GM12865 (cell line): ENCODE measurements at regions not wholly inside any gene's neighbourhood (a gene's known extent, or its start where the extent isn't known, plus 50 kb on each side); places are given as distances from the start of the nearest gene placed in this dataset.
"Not testable (repeated sequence)": the region's sequence is repeated elsewhere in the genome, so short reads cannot be mapped to it uniquely, and the experiment has no call there.

ENCODE experiments used
- DNase-seq: peaks from one replicate; pipeline ENCODE4 v3.0.0; 2010; ENCODE audit warnings: low read depth
- H3K4me3 ChIP-seq: 2 replicates; pipeline ENCODE4 v1.5.1; 2011; ENCODE audit warnings: mild to moderate bottlenecking, low read depth, low read length, control low read depth
- TF ChIP-seq, protein P1 (sequence below): IDR thresholded peaks from 2 replicates; pipeline ENCODE4 v1.5.1; 2011; ENCODE audit warnings: low read length, control low read depth, low read depth, inconsistent platforms; ENCODE audit not compliant: insufficient read depth; ENCODE audit errors: missing control alignments

DNA sequence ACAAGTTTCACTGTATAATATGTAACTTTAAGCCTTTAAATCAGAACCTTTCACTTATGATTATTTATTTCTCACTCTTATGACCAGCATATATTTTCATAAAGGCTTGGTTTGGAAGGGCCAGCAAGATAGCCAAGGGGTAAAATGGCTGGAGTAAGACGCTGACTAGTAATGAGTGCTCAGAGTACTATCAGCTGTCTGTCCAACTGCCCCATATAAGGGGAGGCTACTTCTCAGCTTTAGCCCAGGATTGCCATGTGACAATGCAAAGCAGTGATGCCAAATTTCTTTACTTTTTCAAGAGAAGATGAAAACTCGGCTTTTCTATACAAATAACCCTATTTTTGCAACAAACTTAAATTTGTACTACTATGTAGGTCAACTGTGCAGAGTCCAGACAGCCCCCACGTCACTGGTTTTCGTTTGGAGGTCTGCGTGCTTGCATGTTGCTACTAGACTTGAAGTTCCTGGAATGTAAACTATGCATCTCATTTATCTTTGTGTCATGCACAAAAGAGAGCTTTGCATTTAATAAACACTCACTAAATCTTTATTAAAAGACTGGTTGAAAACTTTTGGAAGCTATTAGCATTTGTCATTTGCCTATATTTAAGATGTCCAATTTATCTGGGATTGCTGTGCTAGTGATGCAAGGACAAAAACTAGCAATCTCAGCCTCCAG, 110.4 kb downstream of the TNFSF18 start:
- TF ChIP-seq, protein P1, sequence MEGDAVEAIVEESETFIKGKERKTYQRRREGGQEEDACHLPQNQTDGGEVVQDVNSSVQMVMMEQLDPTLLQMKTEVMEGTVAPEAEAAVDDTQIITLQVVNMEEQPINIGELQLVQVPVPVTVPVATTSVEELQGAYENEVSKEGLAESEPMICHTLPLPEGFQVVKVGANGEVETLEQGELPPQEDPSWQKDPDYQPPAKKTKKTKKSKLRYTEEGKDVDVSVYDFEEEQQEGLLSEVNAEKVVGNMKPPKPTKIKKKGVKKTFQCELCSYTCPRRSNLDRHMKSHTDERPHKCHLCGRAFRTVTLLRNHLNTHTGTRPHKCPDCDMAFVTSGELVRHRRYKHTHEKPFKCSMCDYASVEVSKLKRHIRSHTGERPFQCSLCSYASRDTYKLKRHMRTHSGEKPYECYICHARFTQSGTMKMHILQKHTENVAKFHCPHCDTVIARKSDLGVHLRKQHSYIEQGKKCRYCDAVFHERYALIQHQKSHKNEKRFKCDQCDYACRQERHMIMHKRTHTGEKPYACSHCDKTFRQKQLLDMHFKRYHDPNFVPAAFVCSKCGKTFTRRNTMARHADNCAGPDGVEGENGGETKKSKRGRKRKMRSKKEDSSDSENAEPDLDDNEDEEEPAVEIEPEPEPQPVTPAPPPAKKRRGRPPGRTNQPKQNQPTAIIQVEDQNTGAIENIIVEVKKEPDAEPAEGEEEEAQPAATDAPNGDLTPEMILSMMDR, result no peak
- H3K4me3 ChIP-seq, result no peak overlapping the region
- no peak for DNase-seq

DNA sequence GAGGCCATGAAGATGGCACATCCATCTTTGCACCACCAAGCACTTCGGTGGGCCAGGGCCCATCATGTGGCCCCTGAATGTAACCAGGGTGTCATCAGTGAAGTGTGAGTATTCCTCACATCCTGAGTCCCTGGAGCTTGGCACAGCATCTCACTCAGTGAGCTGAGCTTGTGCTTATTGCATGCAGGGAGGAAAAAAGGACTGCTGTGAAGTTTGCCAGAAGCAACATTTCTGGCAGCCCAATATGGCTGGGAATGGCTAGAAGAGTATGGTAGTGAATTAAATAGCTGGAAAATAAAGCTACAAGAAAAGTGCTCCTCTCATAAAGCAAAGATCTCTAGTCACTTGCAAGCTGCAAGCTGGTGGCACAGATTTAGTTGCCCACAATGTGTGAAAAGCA, 109.3 kb downstream of the TNFSF18 start:
- TF ChIP-seq, protein P1, result no peak
- no peak for DNase-seq
- H3K4me3 ChIP-seq, result no peak overlapping the region

DNA sequence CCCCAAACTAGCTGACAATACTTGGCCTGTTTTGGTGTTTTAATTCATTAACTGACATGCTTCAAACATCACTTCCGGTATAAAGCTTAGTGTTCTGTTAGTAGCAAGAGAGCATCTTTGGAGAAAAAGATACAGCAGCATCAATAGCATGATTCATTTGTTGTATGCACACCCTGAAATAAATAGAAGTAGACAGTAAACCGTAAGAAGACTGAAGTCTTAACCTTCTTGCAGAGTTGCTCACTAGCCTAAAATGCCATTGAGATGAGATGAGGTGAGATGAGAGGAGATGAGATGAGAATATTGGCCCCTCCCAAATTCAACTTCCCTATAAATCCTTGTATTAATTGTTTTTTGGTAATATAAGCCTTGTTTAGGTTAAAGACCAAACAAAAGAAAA, 108.8 kb downstream of the TNFSF18 start:
- TF ChIP-seq, protein P1, result no peak
- no peak for DNase-seq
- H3K4me3 ChIP-seq, result no peak overlapping the region

DNA sequence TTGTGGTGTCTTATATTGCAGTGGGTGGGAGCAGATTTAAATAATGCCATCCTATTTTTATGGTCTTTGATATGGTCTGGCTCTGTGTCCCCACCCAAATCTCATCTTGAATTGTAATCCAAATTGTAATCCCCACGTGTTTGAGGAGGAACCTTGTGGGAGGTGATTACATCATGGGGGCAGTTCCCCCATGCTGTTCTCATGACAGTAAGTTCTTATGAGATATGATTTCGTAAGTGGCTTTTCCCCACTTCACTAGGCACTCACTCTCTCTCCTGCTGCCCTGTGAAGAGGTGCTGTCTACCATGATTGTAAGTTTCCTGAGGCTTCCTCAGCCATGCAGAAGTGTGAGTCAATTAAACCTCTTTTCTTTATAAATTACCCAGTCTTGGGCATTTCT, 107.6 kb downstream of the TNFSF18 start:
- not testable (repeated sequence) for DNase-seq, H3K4me3 ChIP-seq

DNA sequence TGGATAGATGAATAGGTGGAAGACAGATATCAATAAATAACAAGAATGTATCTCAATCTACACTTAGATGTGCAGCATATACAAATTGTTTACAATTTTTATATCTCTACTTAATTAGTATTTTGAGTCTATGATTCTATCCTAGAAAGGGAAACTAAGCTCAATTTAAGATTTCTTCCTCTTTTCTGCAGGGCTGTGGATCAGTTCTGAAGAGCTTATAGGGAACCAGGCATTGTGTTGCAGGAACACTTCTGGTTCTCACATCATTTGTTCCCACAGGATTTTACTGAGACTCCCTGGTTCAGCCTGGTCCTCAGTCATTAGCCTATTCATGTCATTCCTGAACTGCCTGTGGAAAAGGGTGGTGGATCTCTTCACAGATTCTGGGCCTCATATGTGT, 105.8 kb downstream of the TNFSF18 start:
- TF ChIP-seq, protein P1, result no peak
- DNase-seq, result no peak
- no peak overlapping the region for H3K4me3 ChIP-seq

DNA sequence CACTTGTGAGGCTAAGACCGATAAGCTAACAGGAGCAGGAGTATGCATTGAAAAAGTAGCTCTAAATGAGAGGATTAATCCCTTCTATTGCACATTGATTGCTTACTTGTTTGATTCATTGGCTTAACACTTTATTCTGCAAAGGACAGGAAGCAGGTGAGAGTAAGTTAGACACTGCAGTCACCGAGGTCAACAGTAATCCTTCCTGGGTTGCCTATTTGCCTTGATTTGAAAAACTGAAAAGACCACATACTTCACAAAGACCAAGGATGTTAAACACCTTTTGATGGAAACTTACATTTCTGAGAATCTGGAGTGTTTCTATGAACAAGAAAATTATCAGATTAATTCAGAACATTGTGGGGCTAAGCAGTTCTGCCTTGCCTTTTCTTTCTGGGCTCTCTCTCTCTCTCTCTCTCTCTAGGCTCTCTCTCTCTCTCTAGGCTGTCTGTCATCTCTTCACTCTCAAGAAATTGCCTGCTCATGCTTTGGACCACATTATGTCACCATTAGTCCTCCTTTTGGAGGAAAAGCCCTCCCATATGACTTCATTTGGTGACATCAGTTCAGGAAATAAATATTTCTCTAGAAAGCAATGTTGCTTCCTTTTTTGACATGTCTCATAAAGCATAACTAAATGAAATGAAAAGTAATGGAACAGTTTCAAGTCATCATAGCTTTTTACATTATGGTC, 103.8 kb downstream of the TNFSF18 start:
- TF ChIP-seq, protein P1, result no peak
- H3K4me3 ChIP-seq, result no peak overlapping the region
- DNase-seq, result no peak

DNA sequence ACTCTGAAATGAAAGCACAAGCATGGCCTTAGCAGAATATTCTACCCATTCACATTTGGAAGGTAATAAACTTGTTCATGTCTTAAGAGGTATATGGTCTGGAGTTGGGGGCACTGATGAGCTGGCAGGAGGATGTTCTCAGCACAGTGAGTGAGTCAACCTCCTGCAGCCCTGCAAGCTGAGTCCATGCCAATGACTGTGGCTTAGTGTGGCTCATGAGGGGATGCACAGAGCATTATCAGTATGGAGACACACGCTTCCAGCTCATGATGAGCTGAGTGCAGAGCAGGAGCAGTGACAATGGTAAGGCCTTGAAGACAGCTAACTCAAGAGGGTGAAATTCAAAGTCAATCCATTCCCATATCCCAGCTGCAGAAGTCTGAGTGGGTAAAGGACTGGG, 102.3 kb downstream of the TNFSF18 start:
- no peak overlapping the region for H3K4me3 ChIP-seq
- TF ChIP-seq, protein P1, result no peak
- no peak for DNase-seq
